A549 (cell line): ENCODE measurements at regions not wholly inside any gene's neighbourhood (a gene's known extent, or its start where the extent isn't known, plus 50 kb on each side); places are given as distances from the start of the nearest gene placed in this dataset.

Experiments used
- ATAC-seq, 2 experiments: fragments of 200-7000 bp in 1 of 2; fragments of >200 bp in 1 of 2; cut with Nextera tagmentation in 1 of 2; cut with Tn5 transposase in 1 of 2; 3 replicates each; pipeline versions ENCODE4 v1.8.0 to v1.9.1; 2018 to 2020; ENCODE audit warnings: mild to moderate bottlenecking in 1 of 2, moderate library complexity in 1 of 2
- CTCF ChIA-PET: fragments of 300-600 bp; sonication (Branson Sonifier 250); formaldehyde crosslinking; extraction: SDS; loops from one replicate; lab custom pipeline; 2021; ENCODE audit warnings: antibody characterized with exemption, inconsistent platforms; lab: Yijun Ruan, JAX
- POLR2A ChIA-PET: fragments of 350-600 bp; formaldehyde crosslinking; extraction: SDS; loops from one replicate; lab custom pipeline; 2021; ENCODE audit warnings: antibody characterized with exemption, inconsistent platforms; lab: Yijun Ruan, JAX
- DNase-seq, 2 experiments: peaks; one replicate each; pipeline versions ENCODE4 v3.0.0 to v3.0.0-alpha.2; 2011 to 2016; ENCODE audit warnings: low read depth in 1 of 2, low spot score in 1 of 2
- FAIRE-seq: peaks from 2 replicates; lab custom pipeline; 2011; peaks lifted over from hg19 to GRCh38; lab: Jason Lieb, UNC
- H3K27ac ChIP-seq, 2 experiments: fragments of >200 bp; sonication (Bioruptor Twin); formaldehyde crosslinking; 3 replicates each; pipeline ENCODE4 v1.5.1; 2016 to 2017
- H3K4me1 ChIP-seq: fragments of >200 bp; sonication (Bioruptor Twin); formaldehyde crosslinking; 3 replicates; pipeline ENCODE4 v1.6.1; 2016
- H3K4me2 ChIP-seq: fragments of >200 bp; sonication (Bioruptor Twin); formaldehyde crosslinking; 3 replicates; pipeline ENCODE4 v1.6.1; 2016
- H3K4me3 ChIP-seq: fragments of >200 bp; sonication (Bioruptor Twin); formaldehyde crosslinking; 3 replicates; pipeline ENCODE4 v1.5.1; 2016
- H3K9me3 ChIP-seq: fragments of >200 bp; sonication (Bioruptor Twin); formaldehyde crosslinking; 3 replicates; pipeline ENCODE4 v1.6.1; 2016
- CBX2 ChIP-seq: fragments of 200-600 bp; sonication (generic); IDR thresholded peaks from 2 replicates; pipeline ENCODE4 v1.6.1; 2016; ENCODE audit warnings: low read depth, mild to moderate bottlenecking, borderline replicate concordance
- EHMT2 ChIP-seq: fragments of 200-600 bp; sonication (generic); IDR thresholded peaks from 2 replicates; pipeline ENCODE4 v1.6.1; 2016; ENCODE audit warnings: antibody characterized with exemption, low read depth, mild to moderate bottlenecking, moderate library complexity
- EP300 ChIP-seq, 2 experiments: fragments of >200 bp; sonication (Bioruptor Twin); formaldehyde crosslinking; IDR thresholded peaks; 2 replicates in 1 of 2; 3 replicates in 1 of 2; pipeline ENCODE4 v1.6.1; 2016 to 2017
- FOSB ChIP-seq: fragments of 250-450 bp; sonication (Bioruptor Pico); IDR thresholded peaks from 2 replicates; pipeline ENCODE4 v1.5.0; 2020; ENCODE audit warnings: mild to moderate bottlenecking, moderate library complexity
- FOSL2 ChIP-seq, 2 experiments: fragments of 450-650 bp in 1 of 2; fragments of >200 bp in 1 of 2; sonication (Bioruptor Twin) in 1 of 2; formaldehyde crosslinking; IDR thresholded peaks; 2 replicates each; pipeline versions ENCODE4 v1.5.0 to v1.6.1; 2016 to 2020; ENCODE audit warnings: mild to moderate bottlenecking in 1 of 2, moderate library complexity in 1 of 2
- HOXB13 ChIP-seq: fragments of 250-450 bp; sonication (Bioruptor Pico); IDR thresholded peaks from 2 replicates; pipeline ENCODE4 v1.5.0; 2020; ENCODE audit warnings: low read depth, mild to moderate bottlenecking, moderate library complexity
- JUN ChIP-seq, 2 experiments: fragments of >200 bp; sonication (Bioruptor Twin); formaldehyde crosslinking; IDR thresholded peaks; 2 replicates in 1 of 2; 3 replicates in 1 of 2; pipeline ENCODE4 v1.6.1; 2016 to 2017
- KDM1A ChIP-seq: fragments of 200-600 bp; sonication (generic); IDR thresholded peaks from 2 replicates; pipeline ENCODE4 v1.6.1; 2016; ENCODE audit warnings: low read depth, mild to moderate bottlenecking
- MAFK ChIP-seq: fragments of 450-650 bp; IDR thresholded peaks from 2 replicates; pipeline ENCODE4 v1.6.1; 2014; ENCODE audit not compliant: partially characterized antibody
- NFE2L2 ChIP-seq: fragments of 150-350 bp; conservative IDR thresholded peaks from 2 replicates; pipeline ENCODE4 v1.6.1; 2014; ENCODE audit warnings: low read length
- RARB ChIP-seq: fragments of 250-450 bp; sonication (Bioruptor Pico); IDR thresholded peaks from 2 replicates; pipeline ENCODE4 v1.8.0; 2021; ENCODE audit warnings: mild to moderate bottlenecking, moderate library complexity
- RNF2 ChIP-seq: fragments of 200-600 bp; sonication (generic); IDR thresholded peaks from 2 replicates; pipeline ENCODE4 v1.6.1; 2016; ENCODE audit warnings: low read depth, mild to moderate bottlenecking, antibody characterized with exemption, moderate library complexity, borderline replicate concordance
- ZFP36 ChIP-seq: fragments of 450-650 bp; IDR thresholded peaks from 2 replicates; pipeline ENCODE4 v1.6.1; 2014; ENCODE audit warnings: borderline replicate concordance; ENCODE audit not compliant: partially characterized antibody
- ZNF302 ChIP-seq: fragments of 250-450 bp; sonication (Bioruptor Pico); IDR thresholded peaks from 2 replicates; pipeline ENCODE4 v1.9.0; 2021; ENCODE audit warnings: inconsistent platforms, mild to moderate bottlenecking, moderate library complexity
- WGBS: methylation state at CpG from one replicate; pipeline ENCODE4 v1.1.6; 2017; ENCODE audit errors: missing lambda C conversion rate; 5-methylcytosine and 5-hydroxymethylcytosine counted together
- TF ChIP-seq, protein P1 (sequence below): fragments of 250-450 bp; sonication (Bioruptor Pico); IDR thresholded peaks from 2 replicates; pipeline ENCODE4 v1.5.0; 2020; ENCODE audit warnings: low read depth, mild to moderate bottlenecking, moderate library complexity
- TF ChIP-seq, protein P2 (sequence below): IDR thresholded peaks from 2 replicates; pipeline ENCODE4 v1.6.1; 2012
- TF ChIP-seq, protein P3 (sequence below): IDR thresholded peaks from 2 replicates; pipeline ENCODE4 v1.6.1; 2012

DNA sequence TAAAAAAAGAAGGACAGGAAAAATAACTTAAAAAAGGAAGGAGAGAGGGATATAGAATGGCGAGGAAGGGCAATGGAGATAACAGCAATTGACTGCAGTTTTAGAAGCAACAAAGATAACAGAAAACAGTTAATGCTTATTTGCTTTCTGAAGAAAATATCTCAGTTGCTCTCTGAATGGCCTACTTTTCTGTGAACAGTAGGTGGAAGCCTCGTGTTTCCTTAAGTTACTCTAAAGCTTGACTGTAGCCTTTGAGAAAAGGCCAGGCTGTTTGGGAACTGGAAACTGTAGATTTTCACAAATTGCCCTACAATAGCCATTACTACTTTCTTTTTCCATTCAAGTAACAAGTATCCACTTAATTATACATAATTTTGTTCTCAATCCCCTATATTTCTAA, 404.5 kb downstream of the YTHDC2 start:
- CTCF ChIA-PET = interaction anchor here (1.0 kb wide), 1 partner anchor 26 kb away, joined by 3 read pairs; no protein-coding TSS in a partner anchor
- Histone ChIP-seq H3K4me3 (no peak overlapping the region), H3K4me1 (no peaks in the 10 kb centered on the region), H3K4me2 (no peak overlapping the region), H3K27ac (no peak overlapping the region), H3K9me3 (no peaks in the 10 kb centered on the region)
- FAIRE-seq (no peak), DNase-seq (no peak), ATAC-seq (no peak)
- WGBS = 6% methylated on average over 2 of the region's 2 CpGs
- POLR2A ChIA-PET = no interaction called here
- TF ChIP-seq ZNF302 (CRISPR knock-in tag) (no peak), FOSB (CRISPR knock-in tag) (no peak), CBX2 (no peak), RARB (CRISPR knock-in tag) (no peak), NFE2L2 (no peak), EP300 (IDR thresholded peaks at IDR 0.05) (no peak), JUN (IDR thresholded peaks at IDR 0.05) (no peak)
- TF ChIP-seq, protein P1, sequence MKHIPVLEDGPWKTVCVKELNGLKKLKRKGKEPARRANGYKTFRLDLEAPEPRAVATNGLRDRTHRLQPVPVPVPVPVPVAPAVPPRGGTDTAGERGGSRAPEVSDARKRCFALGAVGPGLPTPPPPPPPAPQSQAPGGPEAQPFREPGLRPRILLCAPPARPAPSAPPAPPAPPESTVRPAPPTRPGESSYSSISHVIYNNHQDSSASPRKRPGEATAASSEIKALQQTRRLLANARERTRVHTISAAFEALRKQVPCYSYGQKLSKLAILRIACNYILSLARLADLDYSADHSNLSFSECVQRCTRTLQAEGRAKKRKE (CRISPR knock-in tag) = no peak
- TF ChIP-seq, protein P2, sequence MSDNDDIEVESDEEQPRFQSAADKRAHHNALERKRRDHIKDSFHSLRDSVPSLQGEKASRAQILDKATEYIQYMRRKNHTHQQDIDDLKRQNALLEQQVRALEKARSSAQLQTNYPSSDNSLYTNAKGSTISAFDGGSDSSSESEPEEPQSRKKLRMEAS = no peak

DNA sequence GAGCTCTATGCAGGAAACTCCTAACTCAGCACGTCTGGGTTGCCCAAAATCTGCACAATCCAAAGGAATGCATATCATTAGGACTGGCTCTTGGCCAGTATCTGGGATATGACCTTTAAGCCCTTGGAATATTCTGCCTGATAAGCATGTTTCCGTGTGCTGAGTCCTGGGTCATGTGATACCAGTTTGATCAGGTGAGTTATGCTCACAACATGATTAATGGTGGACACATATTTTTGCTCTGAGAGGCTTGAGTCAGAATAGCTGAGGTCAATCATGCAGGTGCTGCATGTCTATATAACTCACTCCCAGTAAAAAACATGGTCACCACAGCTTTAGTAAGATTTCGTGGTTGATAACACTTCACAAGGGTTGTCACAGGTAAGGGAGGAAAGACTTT, 408.8 kb downstream of the YTHDC2 start:
- Histone ChIP-seq H3K4me2 (no peak overlapping the region), H3K4me1 (no peaks in the 10 kb centered on the region), H3K27ac (no peak overlapping the region), H3K4me3 (no peak overlapping the region), H3K9me3 (no peaks in the 10 kb centered on the region)
- ChIA-PET CTCF (interaction anchor here (1.3 kb wide), 1 partner anchor 528 kb away, joined by 3 read pairs; no protein-coding TSS in a partner anchor), POLR2A (no interaction called here)
- ATAC-seq (no peak), FAIRE-seq (no peak), DNase-seq (no peak)
- WGBS = 10% methylated on average over 3 of the region's 3 CpGs
- peak; percentile 23 for TF ChIP-seq MAFK
- TF ChIP-seq, protein P3, sequence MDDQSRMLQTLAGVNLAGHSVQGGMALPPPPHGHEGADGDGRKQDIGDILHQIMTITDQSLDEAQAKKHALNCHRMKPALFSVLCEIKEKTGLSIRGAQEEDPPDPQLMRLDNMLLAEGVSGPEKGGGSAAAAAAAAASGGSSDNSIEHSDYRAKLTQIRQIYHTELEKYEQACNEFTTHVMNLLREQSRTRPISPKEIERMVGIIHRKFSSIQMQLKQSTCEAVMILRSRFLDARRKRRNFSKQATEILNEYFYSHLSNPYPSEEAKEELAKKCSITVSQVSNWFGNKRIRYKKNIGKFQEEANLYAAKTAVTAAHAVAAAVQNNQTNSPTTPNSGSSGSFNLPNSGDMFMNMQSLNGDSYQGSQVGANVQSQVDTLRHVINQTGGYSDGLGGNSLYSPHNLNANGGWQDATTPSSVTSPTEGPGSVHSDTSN = no peak

DNA sequence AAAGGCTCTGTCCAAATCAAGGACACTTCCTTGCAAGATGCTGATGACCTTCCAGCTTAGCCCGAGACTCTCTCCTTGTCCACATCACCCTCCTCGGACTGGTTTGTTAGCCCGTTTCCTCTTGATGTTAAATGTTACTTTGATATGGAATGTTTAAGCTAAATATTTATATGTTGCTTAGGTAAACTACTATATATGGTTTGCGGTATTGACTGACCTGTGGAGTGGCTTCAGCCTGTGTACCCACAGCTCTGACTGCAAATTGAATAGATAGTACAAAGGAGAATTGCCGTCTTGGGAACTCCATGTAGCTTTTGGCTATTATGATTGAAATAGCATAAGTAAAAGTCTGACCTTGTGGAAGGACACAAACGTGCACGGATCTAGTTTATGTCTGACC, 422.0 kb downstream of the YTHDC2 start:
- TF ChIP-seq FOSL2 (IDR thresholded peaks at IDR 0.05) (no peak), FOSL2 (CRISPR knock-in tag; IDR thresholded peaks at IDR 0.05) (no peak), CBX2 (no peak), EHMT2 (no peak), KDM1A (no peak)
- Histone ChIP-seq H3K4me1 (no peaks in the 10 kb centered on the region), H3K9me3 (no peaks in the 10 kb centered on the region), H3K27ac (no peak overlapping the region), H3K4me3 (no peak overlapping the region), H3K4me2 (no peak overlapping the region)
- WGBS = 14% methylated on average over 7 of the region's 7 CpGs
- ChIA-PET POLR2A (no interaction called here), CTCF (no interaction called here)
- DNase-seq (no peak), FAIRE-seq (no peak), ATAC-seq (no peak)

DNA sequence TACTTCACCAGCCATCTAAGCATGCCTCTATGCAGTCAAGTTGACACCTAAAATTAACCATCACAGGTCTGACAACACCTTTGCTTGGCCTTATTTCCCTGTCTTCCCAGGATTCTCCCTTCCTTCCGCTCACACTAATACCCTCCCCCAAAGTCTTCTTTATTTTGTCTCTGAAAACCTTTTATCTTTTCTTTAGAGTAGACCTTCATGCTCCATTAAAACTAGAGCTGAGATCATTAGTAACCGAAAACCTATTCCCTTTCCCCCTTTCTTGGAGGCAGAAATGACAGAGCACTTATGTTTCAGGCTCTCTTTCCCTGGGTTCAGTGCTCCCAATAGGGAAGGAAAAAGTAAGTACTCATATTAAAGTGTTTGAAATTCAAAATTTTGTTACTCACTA, 423.8 kb downstream of the YTHDC2 start:
- no peak for ATAC-seq
- ChIA-PET CTCF (no interaction called here), POLR2A (no interaction called here)
- TF ChIP-seq RNF2 = no peak
- TF ChIP-seq ZFP36 = no peak
- TF ChIP-seq HOXB13 (CRISPR knock-in tag) = no peak
- DNase-seq = no peak
- no peak overlapping the region for H3K4me2 ChIP-seq
- H3K9me3 ChIP-seq = no peaks in the 10 kb centered on the region
- no peaks in the 10 kb centered on the region for H3K4me1 ChIP-seq
- FAIRE-seq = no peak
- H3K27ac ChIP-seq = no peak overlapping the region
- WGBS = 0% methylated on average over 2 of the region's 2 CpGs
- H3K4me3 ChIP-seq = no peak overlapping the region
